IMR-90 (cell line): ENCODE measurements at regions not wholly inside any gene's neighbourhood (a gene's known extent, or its start where the extent isn't known, plus 50 kb on each side); places are given as distances from the start of the nearest gene placed in this dataset.

Source experiments
- ATAC-seq: fragments of 200-7000 bp; cut with Tn5 transposase; 2 replicates; pipeline ENCODE4 v1.9.1; 2020; ENCODE audit warnings: low read depth, mild to moderate bottlenecking, moderate library complexity
- BruUV-seq: library from RNA; stranded (reverse); fragments of 400-500 nt; replicated peaks from 2 replicates; lab custom pipeline; 2021; lab: Mats Ljungman, UMichigan
- CTCF ChIA-PET: fragments of 300-600 bp; formaldehyde crosslinking; extraction: SDS; loops from one replicate; lab custom pipeline; 2021; ENCODE audit warnings: antibody characterized with exemption; lab: Yijun Ruan, JAX
- POLR2A ChIA-PET: fragments of 300-600 bp; sonication (Branson Sonifier 250); formaldehyde crosslinking; loops from one replicate; lab custom pipeline; 2022; ENCODE audit warnings: antibody characterized with exemption; ENCODE audit not compliant: unreplicated experiment; lab: Charles Lee
- DNase-seq: peaks from one replicate; pipeline ENCODE4 v3.0.0; 2013
- H2AFZ ChIP-seq: replicated peaks from 2 replicates; pipeline ENCODE3; 2013; ENCODE audit warnings: low read length, mild to moderate bottlenecking; ENCODE audit not compliant: poor library complexity
- H2AK5ac ChIP-seq: 2 replicates; pipeline ENCODE4 v1.6.1; 2013; ENCODE audit warnings: low read depth, low read length, inconsistent platforms
- H2AK9ac ChIP-seq: replicated peaks from 2 replicates; pipeline ENCODE3; 2013; ENCODE audit warnings: mild to moderate bottlenecking, low read depth, low read length, moderate library complexity; ENCODE audit not compliant: poor library complexity
- H2BK120ac ChIP-seq: 2 replicates; pipeline ENCODE4 v1.6.1; 2013; ENCODE audit warnings: low read depth, low read length, inconsistent platforms
- H2BK15ac ChIP-seq: 3 replicates; pipeline ENCODE4 v1.6.1; 2013; ENCODE audit warnings: low read depth, low read length, inconsistent platforms
- H2BK20ac ChIP-seq: 2 replicates; pipeline ENCODE4 v1.6.1; 2013; ENCODE audit warnings: low read depth, mild to moderate bottlenecking, inconsistent platforms, low read length, moderate library complexity
- H2BK5ac ChIP-seq: 2 replicates; pipeline ENCODE4 v1.6.1; 2013; ENCODE audit warnings: mild to moderate bottlenecking, low read depth, low read length, inconsistent platforms; ENCODE audit not compliant: poor library complexity, severe bottlenecking
- H3K14ac ChIP-seq: replicated peaks from 2 replicates; pipeline ENCODE4 v1.6.1; 2013; ENCODE audit warnings: low read depth, low read length, inconsistent platforms
- H3K18ac ChIP-seq: 2 replicates; pipeline ENCODE4 v1.6.1; 2013; ENCODE audit warnings: low read depth, low read length, control low read depth
- H3K23ac ChIP-seq: 2 replicates; pipeline ENCODE4 v1.6.1; 2013; ENCODE audit warnings: low read depth, low read length, inconsistent platforms
- H3K27ac ChIP-seq: 2 replicates; pipeline ENCODE4 v1.5.1; 2013; ENCODE audit warnings: mild to moderate bottlenecking, control low read depth, low read length; ENCODE audit not compliant: insufficient read depth
- H3K27me3 ChIP-seq: 2 replicates; pipeline ENCODE4 v1.6.1; 2013; ENCODE audit warnings: low read length; ENCODE audit not compliant: control insufficient read depth, insufficient read depth
- H3K36me3 ChIP-seq: 2 replicates; pipeline ENCODE4 v1.6.1; 2013; ENCODE audit warnings: low read length, mixed read lengths; ENCODE audit not compliant: control insufficient read depth, insufficient read depth
- H3K4ac ChIP-seq: 2 replicates; pipeline ENCODE4 v1.6.1; 2013; ENCODE audit warnings: low read depth, low read length, inconsistent platforms
- H3K4me1 ChIP-seq: 2 replicates; pipeline ENCODE4 v1.6.1; 2013; ENCODE audit warnings: low read length, mixed read lengths; ENCODE audit not compliant: control insufficient read depth, insufficient read depth
- H3K4me2 ChIP-seq: 2 replicates; pipeline ENCODE4 v1.6.1; 2013; ENCODE audit warnings: low read depth, mild to moderate bottlenecking, control low read depth, low read length, moderate library complexity
- H3K4me3 ChIP-seq: 2 replicates; pipeline ENCODE4 v1.5.1; 2013; ENCODE audit warnings: low read depth, mild to moderate bottlenecking, control low read depth, low read length, moderate library complexity; ENCODE audit not compliant: insufficient read depth
- H3K56ac ChIP-seq: 2 replicates; pipeline ENCODE4 v1.6.1; 2013; ENCODE audit warnings: low read length, inconsistent platforms; ENCODE audit not compliant: insufficient read depth; ENCODE audit errors: extremely low read depth
- H3K79me1 ChIP-seq, 2 experiments: 2 replicates each; pipeline ENCODE4 v1.6.1; 2013; ENCODE audit warnings: low read length in 2 of 2, inconsistent platforms in 1 of 2, low read depth in 1 of 2
- H3K9ac ChIP-seq: 2 replicates; pipeline ENCODE4 v1.6.1; 2013; ENCODE audit warnings: low read depth, low read length, control low read depth
- H3K9me1 ChIP-seq: 2 replicates; pipeline ENCODE4 v1.6.1; 2013; ENCODE audit warnings: low read length, inconsistent platforms; ENCODE audit not compliant: insufficient read depth
- H3K9me3 ChIP-seq: 2 replicates; pipeline ENCODE4 v1.6.1; 2013; ENCODE audit warnings: low read length; ENCODE audit not compliant: control insufficient read depth, insufficient read depth
- H4K20me1 ChIP-seq: 2 replicates; pipeline ENCODE4 v1.6.1; 2013; ENCODE audit warnings: low read length, inconsistent platforms; ENCODE audit not compliant: insufficient read depth
- H4K5ac ChIP-seq: 2 replicates; pipeline ENCODE4 v1.6.1; 2013; ENCODE audit warnings: mild to moderate bottlenecking, low read depth, low read length, control low read depth
- H4K8ac ChIP-seq, 2 experiments: 2 replicates each; pipeline ENCODE4 v1.6.1; 2013; ENCODE audit warnings: low read depth in 2 of 2, low read length in 2 of 2, control low read depth in 1 of 2, inconsistent platforms in 1 of 2
- H4K91ac ChIP-seq: 2 replicates; pipeline ENCODE4 v1.6.1; 2013; ENCODE audit warnings: low read depth, low read length, inconsistent platforms; ENCODE audit not compliant: insufficient read depth
- BHLHE40 ChIP-seq: fragments of 150-350 bp; IDR thresholded peaks from 2 replicates; pipeline ENCODE4 v1.6.1; 2016; ENCODE audit warnings: mild to moderate bottlenecking, low read depth, low read length
- CEBPB ChIP-seq: IDR thresholded peaks from 2 replicates; pipeline ENCODE4 v1.6.1; 2012; ENCODE audit warnings: low read depth, low read length, improper control_type of control experiment
- CHD1 ChIP-seq: IDR thresholded peaks from 2 replicates; pipeline ENCODE4 v1.6.1; 2012; ENCODE audit warnings: low read depth, low read length, improper control_type of control experiment
- FOS ChIP-seq: fragments of 150-350 bp; IDR thresholded peaks from 2 replicates; pipeline ENCODE4 v1.6.1; 2016; ENCODE audit warnings: low read depth, low read length
- MAFK ChIP-seq: IDR thresholded peaks from 2 replicates; pipeline ENCODE4 v1.6.1; 2012; ENCODE audit warnings: low read depth, low read length, improper control_type of control experiment
- MAZ ChIP-seq: IDR thresholded peaks from 2 replicates; pipeline ENCODE4 v1.6.1; 2012; ENCODE audit warnings: low read depth, mild to moderate bottlenecking, low read length, improper control_type of control experiment, moderate library complexity, borderline replicate concordance
- MXI1 ChIP-seq: IDR thresholded peaks from 2 replicates; pipeline ENCODE4 v1.6.1; 2012; ENCODE audit warnings: low read depth, mild to moderate bottlenecking, low read length, moderate library complexity, borderline replicate concordance
- NFE2L2 ChIP-seq: fragments of 150-350 bp; IDR thresholded peaks from 2 replicates; pipeline ENCODE4 v1.6.1; 2016; ENCODE audit warnings: low read depth, mild to moderate bottlenecking, low read length
- POLR2A ChIP-seq: IDR thresholded peaks from 2 replicates; pipeline ENCODE4 v1.6.1; 2012; ENCODE audit warnings: mild to moderate bottlenecking, low read depth, low read length
- RAD21 ChIP-seq: IDR thresholded peaks from 2 replicates; pipeline ENCODE4 v1.6.1; 2012; ENCODE audit warnings: low read length, improper control_type of control experiment
- RCOR1 ChIP-seq: IDR thresholded peaks from 2 replicates; pipeline ENCODE4 v1.6.1; 2012; ENCODE audit warnings: mild to moderate bottlenecking, low read length, improper control_type of control experiment; ENCODE audit not compliant: insufficient replicate concordance
- RFX5 ChIP-seq: IDR thresholded peaks from 2 replicates; pipeline ENCODE4 v1.8.0; 2012; ENCODE audit warnings: low read depth, mild to moderate bottlenecking, low read length, moderate library complexity
- SMC3 ChIP-seq: fragments of 150-350 bp; IDR thresholded peaks from 2 replicates; pipeline ENCODE4 v1.6.1; 2016; ENCODE audit warnings: low read depth, mild to moderate bottlenecking, antibody characterized with exemption, low read length, moderate library complexity
- WGBS, 2 experiments: methylation state at CpG; one replicate each; pipeline versions ENCODE4 v1.1.5 to v1.1.7; 2013; ENCODE audit warnings: missing lambda C conversion rate in 2 of 2; ENCODE audit not compliant: insufficient read length in 1 of 2; ENCODE audit errors: extremely low coverage in 2 of 2; 5-methylcytosine and 5-hydroxymethylcytosine counted together
- dilution Hi-C: fragments of 300-500 bp; cut with HindIII; formaldehyde crosslinking; loops from one replicate; pipeline ENCODE4 v1.14.3; 2018; ENCODE audit warnings: low sequenced_read_pairs; ENCODE audit not compliant: unreplicated experiment
- in situ Hi-C: fragments of 300-500 bp; cut with MboI; formaldehyde crosslinking; loops from 3 replicates; pipeline ENCODE4 v1.14.3; 2019; ENCODE audit warnings: low sequenced_read_pairs, inconsistent platforms, mixed read lengths
- intact Hi-C: fragments of 100-400 bp; cut with micrococcal nuclease; formaldehyde crosslinking; loops from 2 replicates; pipeline ENCODE4 v1.10.0; 2022
- TF ChIP-seq, protein P1 (sequence below): fragments of 150-350 bp; IDR thresholded peaks from 2 replicates; pipeline ENCODE4 v1.6.1; 2016; ENCODE audit warnings: low read depth, mild to moderate bottlenecking, low read length, moderate library complexity, borderline replicate concordance
- TF ChIP-seq, protein P2 (sequence below): conservative IDR thresholded peaks from 2 replicates; pipeline ENCODE4 v1.5.1; 2012; ENCODE audit warnings: mild to moderate bottlenecking, low read depth, low read length, improper control_type of control experiment
- TF ChIP-seq, protein P3 (sequence below): fragments of 150-350 bp; IDR thresholded peaks from 2 replicates; pipeline ENCODE4 v1.6.1; 2017; ENCODE audit warnings: mild to moderate bottlenecking, antibody characterized with exemption, low read length, low read depth

DNA sequence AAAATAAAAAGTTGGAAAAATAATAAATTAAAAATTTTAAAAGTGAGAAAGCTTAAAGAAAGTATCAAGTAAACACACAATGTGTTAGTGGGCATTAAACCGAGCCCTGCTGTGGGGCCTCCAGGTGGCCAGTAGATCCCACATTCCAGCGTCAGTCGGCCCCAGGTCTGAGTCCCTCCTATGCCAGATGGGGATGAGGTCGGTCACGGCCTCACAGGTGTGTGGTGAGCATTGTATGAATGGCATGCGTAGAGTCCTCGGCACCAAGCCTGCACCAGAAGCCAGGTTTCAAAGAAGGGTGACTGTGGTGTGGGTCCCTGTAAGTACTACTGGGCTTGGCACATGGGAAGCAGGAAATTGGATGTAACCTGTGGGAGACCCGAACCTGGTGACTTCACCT, 75.6 kb upstream of the MSX1 start:
- Histone ChIP-seq H3K9me1 (no peaks in the 10 kb centered on the region), H3K4me2 (no peak overlapping the region), H3K23ac (no peak overlapping the region), H3K9ac (no peak overlapping the region), H4K5ac (no peak overlapping the region), H2AK9ac (no peak overlapping the region), H2AK5ac (no peak overlapping the region), H3K4me1 (peaks cover 3% of the 10 kb centered on the region; the same call in 1 of the 2 replicates), H3K27ac (no peak overlapping the region), H3K36me3 (no peaks in the 10 kb centered on the region), H4K8ac (no peak overlapping the region), H2BK5ac (no peak overlapping the region), H3K9me3 (peaks cover 6% of the 10 kb centered on the region), H3K27me3 (no peaks in the 10 kb centered on the region; the same call in none of the 2 replicates), H3K79me1 (no peaks in the 10 kb centered on the region), H2AFZ (no peak overlapping the region), H3K18ac (no peak overlapping the region), H2BK15ac (no peak overlapping the region), H3K14ac (no peak overlapping the region), H2BK120ac (no peak overlapping the region), H3K4me3 (no peak overlapping the region), H3K56ac (no peak overlapping the region), H2BK20ac (no peak overlapping the region), H3K4ac (no peak overlapping the region), H4K20me1 (no peaks in the 10 kb centered on the region), H4K91ac (no peak overlapping the region)
- in situ Hi-C loops = no loop called here
- TF ChIP-seq, protein P1, sequence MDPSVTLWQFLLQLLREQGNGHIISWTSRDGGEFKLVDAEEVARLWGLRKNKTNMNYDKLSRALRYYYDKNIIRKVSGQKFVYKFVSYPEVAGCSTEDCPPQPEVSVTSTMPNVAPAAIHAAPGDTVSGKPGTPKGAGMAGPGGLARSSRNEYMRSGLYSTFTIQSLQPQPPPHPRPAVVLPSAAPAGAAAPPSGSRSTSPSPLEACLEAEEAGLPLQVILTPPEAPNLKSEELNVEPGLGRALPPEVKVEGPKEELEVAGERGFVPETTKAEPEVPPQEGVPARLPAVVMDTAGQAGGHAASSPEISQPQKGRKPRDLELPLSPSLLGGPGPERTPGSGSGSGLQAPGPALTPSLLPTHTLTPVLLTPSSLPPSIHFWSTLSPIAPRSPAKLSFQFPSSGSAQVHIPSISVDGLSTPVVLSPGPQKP = no peak
- TF ChIP-seq, protein P2, sequence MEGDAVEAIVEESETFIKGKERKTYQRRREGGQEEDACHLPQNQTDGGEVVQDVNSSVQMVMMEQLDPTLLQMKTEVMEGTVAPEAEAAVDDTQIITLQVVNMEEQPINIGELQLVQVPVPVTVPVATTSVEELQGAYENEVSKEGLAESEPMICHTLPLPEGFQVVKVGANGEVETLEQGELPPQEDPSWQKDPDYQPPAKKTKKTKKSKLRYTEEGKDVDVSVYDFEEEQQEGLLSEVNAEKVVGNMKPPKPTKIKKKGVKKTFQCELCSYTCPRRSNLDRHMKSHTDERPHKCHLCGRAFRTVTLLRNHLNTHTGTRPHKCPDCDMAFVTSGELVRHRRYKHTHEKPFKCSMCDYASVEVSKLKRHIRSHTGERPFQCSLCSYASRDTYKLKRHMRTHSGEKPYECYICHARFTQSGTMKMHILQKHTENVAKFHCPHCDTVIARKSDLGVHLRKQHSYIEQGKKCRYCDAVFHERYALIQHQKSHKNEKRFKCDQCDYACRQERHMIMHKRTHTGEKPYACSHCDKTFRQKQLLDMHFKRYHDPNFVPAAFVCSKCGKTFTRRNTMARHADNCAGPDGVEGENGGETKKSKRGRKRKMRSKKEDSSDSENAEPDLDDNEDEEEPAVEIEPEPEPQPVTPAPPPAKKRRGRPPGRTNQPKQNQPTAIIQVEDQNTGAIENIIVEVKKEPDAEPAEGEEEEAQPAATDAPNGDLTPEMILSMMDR = no peak
- TF ChIP-seq NFE2L2 (no peak), MAFK (no peak), CEBPB (no peak), BHLHE40 (no peak), RAD21 (no peak), POLR2A (no peak), MAZ (no peak), FOS (no peak), RFX5 (no peak), SMC3 (no peak), CHD1 (no peak), MXI1 (no peak), RCOR1 (no peak)
- TF ChIP-seq, protein P3, sequence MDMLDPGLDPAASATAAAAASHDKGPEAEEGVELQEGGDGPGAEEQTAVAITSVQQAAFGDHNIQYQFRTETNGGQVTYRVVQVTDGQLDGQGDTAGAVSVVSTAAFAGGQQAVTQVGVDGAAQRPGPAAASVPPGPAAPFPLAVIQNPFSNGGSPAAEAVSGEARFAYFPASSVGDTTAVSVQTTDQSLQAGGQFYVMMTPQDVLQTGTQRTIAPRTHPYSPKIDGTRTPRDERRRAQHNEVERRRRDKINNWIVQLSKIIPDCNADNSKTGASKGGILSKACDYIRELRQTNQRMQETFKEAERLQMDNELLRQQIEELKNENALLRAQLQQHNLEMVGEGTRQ = no peak
- intact Hi-C loops = loop anchor here (2.0 kb wide), 1 partner anchor 47 kb away; no protein-coding TSS in a partner anchor
- DNase-seq (no peak), ATAC-seq (no peak)
- ChIA-PET CTCF (no interaction called here), POLR2A (no interaction called here)
- WGBS, 2 experiments = no CpG with 5 or more reads among the region's 8 CpGs
- dilution Hi-C loops = no loop called here
- no TSS peak for BruUV-seq
